Spleen (tissue), 11 donors: ENCODE measurements at regions not wholly inside any gene's neighbourhood (a gene's known extent, or its start where the extent isn't known, plus 50 kb on each side); places are given as distances from the start of the nearest gene placed in this dataset.

ENCODE experiments used
- DNase-seq: peaks from one replicate; pipeline ENCODE4 v3.0.0-alpha.2; 2020
- H3K27ac ChIP-seq, 8 donors: fragments of 200-600 bp; sonication (generic) in 7 of 8; 1 replicate in 4 of 8; 2 replicates in 4 of 8; pipeline versions ENCODE4 v1.5.0 to v1.8.0; 2016 to 2021; ENCODE audit warnings: inconsistent platforms in 4 of 8, mild to moderate bottlenecking in 4 of 8, moderate library complexity in 1 of 8
- H3K27me3 ChIP-seq, 7 donors: fragments of 200-600 bp; sonication (generic) in 6 of 7; replicated peaks in 1 of 7; 1 replicate in 4 of 7; 2 replicates in 3 of 7; pipeline versions ENCODE4 v1.5.0 to v1.8.0; 2016 to 2021; ENCODE audit warnings: inconsistent platforms in 3 of 7, mild to moderate bottlenecking in 1 of 7
- H3K36me3 ChIP-seq, 6 donors: fragments of 200-600 bp; sonication (generic) in 5 of 6; 1 replicate in 4 of 6; 2 replicates in 2 of 6; pipeline versions ENCODE4 v1.5.0 to v1.8.0; 2016 to 2021; ENCODE audit warnings: inconsistent platforms in 2 of 6
- H3K4me1 ChIP-seq, 6 donors: fragments of 200-600 bp; sonication (generic) in 5 of 6; 1 replicate in 3 of 6; 2 replicates in 3 of 6; pipeline versions ENCODE4 v1.5.0 to v1.8.0; 2016 to 2021; ENCODE audit warnings: inconsistent platforms in 3 of 6
- H3K4me3 ChIP-seq, 8 donors: fragments of 200-600 bp; sonication (generic) in 7 of 8; 1 replicate in 4 of 8; 2 replicates in 4 of 8; pipeline versions ENCODE4 v1.5.0 to v1.8.0; 2016 to 2021; ENCODE audit warnings: inconsistent platforms in 4 of 8, mild to moderate bottlenecking in 4 of 8, moderate library complexity in 2 of 8
- H3K9me3 ChIP-seq, 8 donors: fragments of 200-600 bp; sonication (generic) in 7 of 8; 1 replicate in 4 of 8; 2 replicates in 4 of 8; pipeline versions ENCODE4 v1.5.0 to v1.8.0; 2016 to 2021; ENCODE audit warnings: inconsistent platforms in 4 of 8
- CTCF ChIP-seq, 11 experiments: fragments of 200-600 bp in 7 of 11; fragments of 450-650 bp in 4 of 11; sonication (generic) in 4 of 11; IDR thresholded peaks in 8 of 11; conservative IDR thresholded peaks in 3 of 11; 1 replicate in 7 of 11; 2 replicates in 4 of 11; pipeline versions ENCODE4 v1.4.0 to v1.8.0; 2016 to 2021; ENCODE audit warnings: antibody characterized with exemption in 11 of 11, inconsistent platforms in 4 of 11, mild to moderate bottlenecking in 1 of 11
- POLR2A ChIP-seq, 3 donors: fragments of 450-650 bp; IDR thresholded peaks; one replicate each; pipeline ENCODE4 v1.5.1; 2017; ENCODE audit warnings: antibody characterized with exemption in 3 of 3, mild to moderate bottlenecking in 1 of 3
- POLR2AphosphoS5 ChIP-seq, 3 donors: sonication (generic); formaldehyde crosslinking; IDR thresholded peaks; one replicate each; pipeline ENCODE4 v1.5.1; 2017; ENCODE audit warnings: antibody characterized with exemption in 3 of 3
- WGBS, 5 donors: extraction: QIAGEN DNeasy Blood & Tissue Kit in 3 of 5; methylation state at CpG; one replicate each; pipeline versions ENCODE4 v1.1.5 to v1.1.7; 2013 to 2018; 5-methylcytosine and 5-hydroxymethylcytosine counted together
- intact Hi-C: fragments of 100-400 bp; cut with DNase I; formaldehyde crosslinking; loops from one replicate; pipeline ENCODE4 v1.15.0; 2023; ENCODE audit warnings: low total_unique reads
- donor health status: healthy with polysubstance abuse.
- donor health status: DM: no; HTN: no; CAD: no; lungs with moderate emphysema.
- donor health status: DM: no; HTN: no; CAD: no.
- donor health status: Bipolar disorder and iron deficiency.
- donor health status: healthy.
- donor health status: DM: no; HTN: no; CAD: no.
- donor health status: DM: yes; HTN: yes; CAD: no.

- Histone ChIP-seq H3K9me3 (no peaks in the 10 kb centered on the region), H3K4me3 (no peak overlapping the region), H3K36me3 (no peaks in the 10 kb centered on the region), H3K4me1 (no peaks in the 10 kb centered on the region), H3K27me3 (no peaks in the 10 kb centered on the region), H3K27ac (no peak overlapping the region)
- TF ChIP-seq CTCF (IDR thresholded peaks at IDR 0.05 in 8 of 11, conservative IDR thresholded peaks at IDR 0.05 in 3 of 11), result no peak
- no peak for TF ChIP-seq POLR2A (IDR thresholded peaks at IDR 0.05)
- TF ChIP-seq POLR2AphosphoS5 (IDR thresholded peaks at IDR 0.05), result no peak
- intact Hi-C loops, result no loop called here
- WGBS, 5 donors, result 70 to 86% (median 71%) methylated on average over 2 of the region's 2 CpGs
- no peak for DNase-seq
Observed at GRCh38 chr2:22406625-22407024, 978.4 kb upstream of the KLHL29 start.

GRCh38 chr2:22420076-22420475, 964.9 kb upstream of the KLHL29 start:
- Histone ChIP-seq H3K4me1 (no peaks in the 10 kb centered on the region), H3K27me3 (no peaks in the 10 kb centered on the region), H3K27ac (no peak overlapping the region), H3K36me3 (no peaks in the 10 kb centered on the region), H3K4me3 (no peak overlapping the region), H3K9me3 (peaks cover 0 to 48% (median 30%) of the 10 kb centered on the region in 8 donors)
- intact Hi-C loops, result no loop called here
- no peak for DNase-seq
- TF ChIP-seq POLR2AphosphoS5 (IDR thresholded peaks at IDR 0.05), result no peak
- no peak for TF ChIP-seq POLR2A (IDR thresholded peaks at IDR 0.05)
- TF ChIP-seq CTCF (IDR thresholded peaks at IDR 0.05 in 8 of 11, conservative IDR thresholded peaks at IDR 0.05 in 3 of 11), result no peak

- WGBS, 5 donors, result 53 to 69% (median 66%) methylated on average over 1 of the region's 1 CpG
- no peaks in the 10 kb centered on the region for H3K27me3 ChIP-seq
- no peaks in the 10 kb centered on the region for H3K36me3 ChIP-seq
- H3K4me1 ChIP-seq, result no peaks in the 10 kb centered on the region
- no peak overlapping the region for H3K4me3 ChIP-seq
- H3K9me3 ChIP-seq, result peaks cover 0 to 5% (median 2%) of the 10 kb centered on the region in 8 donors
- no peak for DNase-seq
- no peak overlapping the region for H3K27ac ChIP-seq
- intact Hi-C loops, result no loop called here
- TF ChIP-seq POLR2AphosphoS5 (IDR thresholded peaks at IDR 0.05), result no peak
- no peak for TF ChIP-seq POLR2A (IDR thresholded peaks at IDR 0.05)
- no peak for TF ChIP-seq CTCF (IDR thresholded peaks at IDR 0.05 in 8 of 11, conservative IDR thresholded peaks at IDR 0.05 in 3 of 11)
Observed at GRCh38 chr2:22442051-22442450, 942.9 kb upstream of the KLHL29 start.

- Histone ChIP-seq H3K9me3 (peaks cover 0 to 15% (median 2%) of the 10 kb centered on the region in 8 donors), H3K4me1 (no peaks in the 10 kb centered on the region), H3K36me3 (no peaks in the 10 kb centered on the region), H3K4me3 (no peak overlapping the region), H3K27ac (no peak overlapping the region), H3K27me3 (no peaks in the 10 kb centered on the region)
- no peak for DNase-seq
- intact Hi-C loops, result no loop called here
- WGBS, 5 donors, result 77 to 89% (median 81%) methylated on average over 1 of the region's 1 CpG
- no peak for TF ChIP-seq CTCF (IDR thresholded peaks at IDR 0.05 in 8 of 11, conservative IDR thresholded peaks at IDR 0.05 in 3 of 11)
Observed at GRCh38 chr2:22444281-22444680, 940.7 kb upstream of the KLHL29 start.
